ENCODE measurements at regions not wholly inside any gene's neighbourhood (a gene's known extent, or its start where the extent isn't known, plus 50 kb on each side); places are given as distances from the start of the nearest gene placed in this dataset.

GRCh38 chr17:79362772-79363305 lies 248.0 kb downstream of the RBFOX3 start:
- no peak for DNase-seq

GRCh38 chr17:79361873-79362771 lies 248.7 kb downstream of the RBFOX3 start:
- H3K4me1 ChIP-seq: no peaks in the 10 kb centered on the region
- no peak for DNase-seq
- no peaks in the 10 kb centered on the region for H3K36me3 ChIP-seq
- peaks cover 68% of the 10 kb centered on the region for H3K27me3 ChIP-seq
- no peak overlapping the region for H3K4me3 ChIP-seq
- no peaks in the 10 kb centered on the region for H3K9me3 ChIP-seq (replicated peaks)
- no peak overlapping the region for H3K27ac ChIP-seq

More at GRCh38 chr17:79362772-79363305, 248.0 kb downstream of the RBFOX3 start:
- Histone ChIP-seq H3K27me3 (peaks cover 70% of the 10 kb centered on the region), H3K36me3 (no peaks in the 10 kb centered on the region), H3K4me1 (no peaks in the 10 kb centered on the region), H3K9me3 (replicated peaks) (no peaks in the 10 kb centered on the region), H3K4me3 (no peak overlapping the region), H3K27ac (no peak overlapping the region)

- Histone ChIP-seq H3K4me1 (no peaks in the 10 kb centered on the region), H3K4me3 (no peak overlapping the region), H3K36me3 (no peaks in the 10 kb centered on the region), H3K27me3 (peaks cover 70% of the 10 kb centered on the region), H3K27ac (no peak overlapping the region), H3K9me3 (replicated peaks) (no peaks in the 10 kb centered on the region)
- no peak for DNase-seq
Observed at GRCh38 chr17:79361221-79361734, 249.6 kb downstream of the RBFOX3 start.

- Histone ChIP-seq H3K4me3 (no peak overlapping the region), H3K36me3 (no peaks in the 10 kb centered on the region), H3K27ac (no peak overlapping the region), H3K4me1 (no peaks in the 10 kb centered on the region), H3K9me3 (replicated peaks) (no peaks in the 10 kb centered on the region), H3K27me3 (peaks cover 67% of the 10 kb centered on the region)
- no peak for DNase-seq
Observed at GRCh38 chr17:79360196-79360595, 250.7 kb downstream of the RBFOX3 start.

- Histone ChIP-seq H3K9me3 (replicated peaks) (no peaks in the 10 kb centered on the region), H3K4me1 (no peaks in the 10 kb centered on the region), H3K27ac (no peak overlapping the region), H3K36me3 (no peaks in the 10 kb centered on the region), H3K27me3 (peaks cover 68% of the 10 kb centered on the region), H3K4me3 (no peak overlapping the region)
- DNase-seq: no peak
Observed at GRCh38 chr17:79356839-79357447, 253.9 kb downstream of the RBFOX3 start.

GRCh38 chr17:79355165-79355564 lies 255.7 kb downstream of the RBFOX3 start:
- no peak for DNase-seq
- Histone ChIP-seq H3K36me3 (no peaks in the 10 kb centered on the region), H3K4me3 (no peak overlapping the region), H3K9me3 (replicated peaks) (no peaks in the 10 kb centered on the region), H3K27ac (no peak overlapping the region), H3K27me3 (peaks cover 72% of the 10 kb centered on the region), H3K4me1 (no peaks in the 10 kb centered on the region)

GRCh38 chr17:79354173-79354820 lies 256.6 kb downstream of the RBFOX3 start:
- DNase-seq: no peak
- Histone ChIP-seq H3K4me3 (no peak overlapping the region), H3K27ac (no peak overlapping the region), H3K4me1 (no peaks in the 10 kb centered on the region), H3K36me3 (no peaks in the 10 kb centered on the region), H3K9me3 (replicated peaks) (no peaks in the 10 kb centered on the region), H3K27me3 (peaks cover 78% of the 10 kb centered on the region)

- H3K4me1 ChIP-seq: no peaks in the 10 kb centered on the region
- no peaks in the 10 kb centered on the region for H3K36me3 ChIP-seq
- no peaks in the 10 kb centered on the region for H3K9me3 ChIP-seq (replicated peaks)
- H3K4me3 ChIP-seq: no peak overlapping the region
- peaks cover 82% of the 10 kb centered on the region for H3K27me3 ChIP-seq
- H3K27ac ChIP-seq: no peak overlapping the region
- no peak for DNase-seq
Observed at GRCh38 chr17:79353548-79353947, 257.3 kb downstream of the RBFOX3 start.

GRCh38 chr17:79353016-79353415 lies 257.8 kb downstream of the RBFOX3 start:
- H3K4me1 ChIP-seq: no peaks in the 10 kb centered on the region
- no peak overlapping the region for H3K27ac ChIP-seq
- H3K27me3 ChIP-seq: peaks cover 78% of the 10 kb centered on the region
- H3K9me3 ChIP-seq (replicated peaks): no peaks in the 10 kb centered on the region
- no peak for DNase-seq
- no peaks in the 10 kb centered on the region for H3K36me3 ChIP-seq
- no peak overlapping the region for H3K4me3 ChIP-seq

- no peak for DNase-seq
- no peaks in the 10 kb centered on the region for H3K9me3 ChIP-seq (replicated peaks)
- H3K4me1 ChIP-seq: no peaks in the 10 kb centered on the region
- H3K36me3 ChIP-seq: peaks cover 2% of the 10 kb centered on the region; the same call in 1 of the 2 replicates
- no peak overlapping the region for H3K27ac ChIP-seq
- H3K4me3 ChIP-seq: no peak overlapping the region
- H3K27me3 ChIP-seq: peaks cover 61% of the 10 kb centered on the region
Observed at GRCh38 chr17:79350533-79350932, 260.3 kb downstream of the RBFOX3 start.

GRCh38 chr17:79349506-79350400 lies 261.1 kb downstream of the RBFOX3 start:
- no peak for DNase-seq
- H3K36me3 ChIP-seq: peaks cover 2% of the 10 kb centered on the region; the same call in 1 of the 2 replicates
- no peak overlapping the region for H3K27ac ChIP-seq
- H3K4me1 ChIP-seq: no peaks in the 10 kb centered on the region
- no peak overlapping the region for H3K4me3 ChIP-seq
- H3K27me3 ChIP-seq: peaks cover 55% of the 10 kb centered on the region
- H3K9me3 ChIP-seq (replicated peaks): 0 out of 2 replicates have a peak, but pooled peaks cover 6% of the 10 kb centered on the region

- DNase-seq: no peak
- H3K4me3 ChIP-seq: no peak overlapping the region
- H3K27me3 ChIP-seq: peaks cover 31% of the 10 kb centered on the region
- H3K27ac ChIP-seq: no peak overlapping the region
- no peaks in the 10 kb centered on the region for H3K4me1 ChIP-seq
- H3K9me3 ChIP-seq (replicated peaks): 0 out of 2 replicates have a peak, but pooled peaks cover 6% of the 10 kb centered on the region
- H3K36me3 ChIP-seq: peaks cover 2% of the 10 kb centered on the region; the same call in 1 of the 2 replicates
Observed at GRCh38 chr17:79342376-79342775, 267.8 kb downstream of the ENGASE start.

GRCh38 chr17:79341816-79342215 lies 267.2 kb downstream of the ENGASE start:
- H3K4me3 ChIP-seq: no peak overlapping the region
- no peak overlapping the region for H3K27ac ChIP-seq
- H3K27me3 ChIP-seq: peaks cover 33% of the 10 kb centered on the region
- 0 out of 2 replicates have a peak, but pooled peaks cover 6% of the 10 kb centered on the region for H3K9me3 ChIP-seq (replicated peaks)
- peaks cover 2% of the 10 kb centered on the region; the same call in 1 of the 2 replicates for H3K36me3 ChIP-seq
- DNase-seq: no peak
- no peaks in the 10 kb centered on the region for H3K4me1 ChIP-seq
